HEK293 (cell line): ENCODE measurements at regions not wholly inside any gene's neighbourhood (a gene's known extent, or its start where the extent isn't known, plus 50 kb on each side); places are given as distances from the start of the nearest gene placed in this dataset.

ENCODE experiments used
- CTCF ChIP-seq: fragments of 450-650 bp; formaldehyde crosslinking; IDR thresholded peaks from 2 replicates; pipeline ENCODE4 v1.5.1; 2016; ENCODE audit warnings: missing biosample characterization, missing genetic modification characterization
- ZNF777 ChIP-seq: fragments of 450-650 bp; formaldehyde crosslinking; IDR thresholded peaks from 2 replicates; pipeline ENCODE4 v1.5.1; 2017; ENCODE audit warnings: missing biosample characterization, missing genetic modification characterization, borderline replicate concordance

- TF ChIP-seq ZNF777 (tag by site-specific recombination): no peak
- TF ChIP-seq CTCF (tag by site-specific recombination): no peak
Observed at GRCh38 chr11:114775875-114776621, 97.7 kb downstream of the NXPE2 start.
